NOMO-1 (cell line): ENCODE measurements at regions not wholly inside any gene's neighbourhood (a gene's known extent, or its start where the extent isn't known, plus 50 kb on each side); places are given as distances from the start of the nearest gene placed in this dataset.

Experiments used
- DNase-seq, 2 experiments: peaks; one replicate each; lab custom pipeline; 2025; ENCODE audit not compliant: unreplicated experiment in 2 of 2; lab: John Stamatoyannopoulos, UW

- no peak for DNase-seq
Observed at GRCh38 chr13:105142556-105142955, 1392.9 kb downstream of the EFNB2 start.

DNA sequence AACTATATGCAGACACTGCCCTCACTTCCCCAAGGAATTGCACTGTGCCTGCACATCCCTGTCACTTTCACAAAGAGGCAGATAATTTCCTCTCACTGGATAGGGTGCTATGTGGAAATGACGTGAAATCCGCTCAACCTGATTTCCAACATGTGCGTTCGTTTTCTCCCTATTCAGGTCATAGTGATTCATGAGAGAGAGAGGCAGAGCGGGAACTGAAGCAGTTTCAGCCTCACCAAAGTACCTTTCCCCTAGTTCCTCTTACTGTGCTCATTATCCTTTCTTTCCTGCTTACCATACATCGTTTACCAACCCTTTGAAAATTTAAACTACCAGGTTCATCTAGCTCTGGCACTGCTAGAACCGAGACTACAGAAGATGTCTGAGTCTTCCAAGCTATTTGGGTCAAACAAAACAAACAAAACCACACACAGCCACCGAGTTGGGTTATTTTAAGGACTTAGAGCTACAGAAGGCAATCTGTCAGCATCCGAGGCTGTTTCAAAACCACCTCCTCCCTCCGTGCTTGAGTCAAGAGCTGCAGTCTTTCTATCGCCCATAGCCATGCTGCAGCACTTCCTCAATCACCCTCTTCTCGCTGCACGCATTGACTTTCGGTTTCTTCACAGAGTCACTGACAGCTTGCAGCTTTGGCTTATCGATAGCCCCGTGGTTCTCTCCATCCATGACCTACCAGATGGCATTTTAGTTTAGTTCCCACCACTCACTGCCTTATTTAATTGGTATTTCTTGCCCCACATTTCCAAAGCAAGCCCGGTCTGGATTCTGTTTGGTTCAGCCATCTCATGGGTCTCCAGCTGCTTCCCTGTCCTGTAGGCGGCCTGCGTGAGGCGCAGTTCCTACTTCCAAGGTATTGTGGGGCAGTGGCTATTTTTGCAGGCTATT, 1395.8 kb downstream of the EFNB2 start:
- DNase-seq = peak; percentile 76 to 94

GRCh38 chr13:105139048-105139379, 1396.4 kb downstream of the EFNB2 start:
- peak; percentile 6 to 37 for DNase-seq

- no peak for DNase-seq
Observed at GRCh38 chr13:105135852-105136615, 1399.4 kb downstream of the EFNB2 start.

DNA sequence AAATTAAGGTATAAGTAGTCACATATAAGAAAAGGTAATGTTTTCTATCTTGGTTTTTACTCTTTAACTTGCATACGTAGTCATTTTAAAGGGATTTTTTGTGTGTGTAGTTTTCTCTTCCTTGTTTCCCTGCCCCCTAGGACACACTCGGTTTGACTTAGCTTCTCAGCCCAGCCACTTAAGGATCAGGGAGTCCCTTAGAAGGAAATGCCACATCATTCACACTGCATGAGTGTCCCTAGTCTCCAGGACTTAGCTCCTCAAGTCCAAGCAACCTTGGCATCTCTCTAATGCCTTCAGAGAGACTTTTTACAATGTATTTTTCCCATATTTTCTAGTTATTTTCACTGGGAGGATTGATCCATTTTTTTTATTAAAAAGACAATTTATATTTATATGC, 1407.7 kb downstream of the EFNB2 start:
- no peak for DNase-seq

GRCh38 chr13:105121221-105121620, 1414.2 kb downstream of the EFNB2 start:
- no peak for DNase-seq

- DNase-seq = no peak
Observed at GRCh38 chr13:105118426-105118985, 1417.0 kb downstream of the EFNB2 start.

DNA sequence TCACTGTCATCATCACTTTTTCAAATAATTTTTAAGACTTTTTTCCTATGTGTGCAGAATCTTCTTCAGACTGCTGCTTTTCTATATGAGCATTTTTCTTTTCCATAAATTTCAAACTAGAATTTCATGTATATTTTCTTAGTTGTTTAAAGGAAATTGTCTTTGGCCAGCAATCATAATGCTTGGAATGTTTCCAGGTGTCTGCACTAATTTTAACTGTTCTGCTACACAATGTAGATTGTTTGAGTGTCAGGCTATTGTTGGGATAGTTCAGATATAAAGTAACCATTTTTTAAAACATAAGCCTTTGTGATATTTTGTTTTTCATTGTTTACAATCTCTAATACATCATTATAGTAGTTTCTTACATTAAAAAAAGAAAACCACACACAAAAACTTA, 1418.5 kb downstream of the EFNB2 start:
- DNase-seq = no peak

DNA sequence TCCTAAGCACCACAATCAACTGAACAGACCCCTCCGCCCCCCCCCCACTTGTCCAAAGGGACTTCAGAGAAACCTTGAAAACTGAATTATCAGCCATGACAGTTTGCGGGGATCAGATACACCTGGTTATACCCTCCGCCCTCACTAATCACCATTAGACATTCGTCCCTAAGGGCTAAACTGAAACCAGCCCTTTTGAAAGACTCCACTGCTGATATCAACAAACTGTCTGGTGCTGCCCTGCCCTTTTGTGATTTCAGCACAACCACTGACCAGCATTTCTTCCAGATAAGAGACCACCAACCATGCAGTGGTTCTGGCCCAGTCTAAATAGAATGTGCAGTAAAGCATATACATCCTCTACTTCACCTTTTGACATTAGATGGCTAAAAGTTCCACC, 1422.9 kb downstream of the EFNB2 start:
- DNase-seq = no peak

DNA sequence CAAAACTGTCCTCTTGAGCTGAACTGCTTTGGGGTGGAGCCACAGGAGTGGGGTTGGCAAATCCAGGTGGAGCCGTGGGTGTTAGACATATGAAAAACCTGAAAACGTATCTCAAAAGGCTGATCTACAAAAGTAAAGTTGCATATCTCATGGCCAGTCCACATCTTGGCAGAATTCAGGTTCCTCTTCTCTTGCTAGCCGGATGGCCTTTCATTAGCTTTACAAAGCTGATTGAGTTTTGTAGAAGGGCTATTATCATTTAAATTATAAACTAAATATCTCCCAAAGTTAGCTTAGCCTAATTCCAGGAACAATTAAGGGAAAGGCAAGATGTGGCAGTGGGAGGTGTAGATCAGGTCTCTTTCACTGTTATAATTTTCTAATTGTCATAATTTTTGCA, 1427.7 kb downstream of the EFNB2 start:
- no peak for DNase-seq

- no peak for DNase-seq
Observed at GRCh38 chr13:105105471-105105870, 1430.0 kb downstream of the EFNB2 start.

- peak in 1 of 2 experiments; percentile 16 for DNase-seq
Observed at GRCh38 chr13:105097521-105097920, 1437.9 kb downstream of the EFNB2 start.

DNA sequence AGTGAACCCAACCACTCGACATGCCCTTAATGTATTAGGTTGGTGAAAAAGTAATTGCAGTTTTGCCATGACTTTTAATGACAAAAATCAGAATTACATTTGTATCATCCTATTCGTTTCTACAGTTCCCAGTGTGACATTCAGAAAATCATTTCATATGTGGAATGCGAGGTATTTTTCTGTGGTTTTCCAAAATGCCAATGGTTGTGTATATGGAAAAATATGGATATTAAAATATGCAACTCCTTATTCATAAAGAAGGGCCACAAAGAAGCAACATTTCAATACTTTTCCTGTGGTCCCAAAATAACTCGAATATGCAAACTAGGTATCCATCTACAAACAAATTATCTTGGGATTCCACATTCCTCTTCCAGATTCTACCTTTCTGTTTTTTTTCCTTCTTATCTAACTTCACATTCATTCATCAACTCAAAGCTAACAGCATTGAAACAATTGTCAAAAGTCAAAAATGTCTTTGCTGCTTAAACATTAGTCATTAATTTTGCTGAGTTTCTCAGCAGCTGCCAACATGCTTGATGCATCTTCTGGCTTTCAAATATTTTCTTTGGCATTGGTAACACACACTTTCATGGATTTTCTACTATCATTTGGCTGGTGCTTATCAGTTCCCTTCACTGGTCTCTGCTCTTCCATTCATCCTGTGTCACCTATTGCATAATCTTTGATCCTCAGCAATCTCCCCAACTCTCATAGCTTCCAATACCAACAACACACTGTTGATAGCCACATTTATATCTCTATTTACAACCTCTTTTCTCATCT, 1445.4 kb downstream of the EFNB2 start:
- no peak for DNase-seq

DNA sequence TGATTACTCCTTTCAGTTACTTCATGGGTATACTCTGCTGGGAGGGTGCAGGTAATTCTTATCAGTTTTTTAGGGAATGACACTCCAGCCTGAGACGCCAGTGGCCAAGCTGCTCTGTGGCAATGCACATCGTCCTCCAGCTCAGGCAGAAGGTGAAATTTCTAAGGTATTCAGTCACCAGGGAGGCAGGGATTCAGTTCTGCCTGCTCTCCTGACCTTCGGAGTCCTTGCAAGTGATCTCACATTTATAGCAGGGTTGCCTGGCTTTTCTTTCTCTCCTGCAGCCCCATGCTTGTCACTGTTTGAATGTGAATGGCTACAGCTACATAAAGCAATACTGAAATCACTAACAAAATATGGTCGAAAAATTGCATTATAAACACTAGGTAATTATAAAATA, 1447.5 kb downstream of the EFNB2 start:
- no peak for DNase-seq

GRCh38 chr13:105084931-105085330, 1450.5 kb downstream of the EFNB2 start:
- DNase-seq = no peak

DNA sequence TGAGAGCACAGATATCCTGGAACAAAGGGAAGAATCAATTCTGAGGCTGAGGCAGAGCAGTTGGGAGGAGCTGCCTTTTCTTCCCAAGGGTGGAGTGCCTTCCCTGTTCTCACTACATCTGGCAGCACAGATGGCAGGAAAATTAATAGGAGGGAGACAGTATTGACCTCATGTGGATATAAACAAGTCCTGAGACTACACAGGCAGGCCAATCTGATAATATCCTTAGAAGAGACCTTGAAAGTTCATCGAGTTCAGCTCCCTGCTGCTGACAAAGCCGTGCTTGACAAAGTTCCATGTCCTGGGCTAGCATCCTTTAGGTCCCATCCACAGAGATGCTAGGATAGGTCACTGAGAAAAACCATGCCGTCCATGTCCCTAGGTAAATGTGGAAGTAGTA, 1451.5 kb downstream of the EFNB2 start:
- no peak for DNase-seq

GRCh38 chr13:105074755-105075154, 1460.7 kb downstream of the EFNB2 start:
- DNase-seq = no peak

- DNase-seq = no peak
Observed at GRCh38 chr13:105073041-105073440, 1462.4 kb downstream of the EFNB2 start.

GRCh38 chr13:105070452-105070851, 1465.0 kb downstream of the EFNB2 start:
- DNase-seq = no peak

GRCh38 chr13:105069106-105069505, 1466.4 kb downstream of the EFNB2 start:
- no peak for DNase-seq

GRCh38 chr13:105063676-105064075, 1471.8 kb downstream of the EFNB2 start:
- no peak for DNase-seq
